Progenitor cell of endocrine pancreas (in vitro differentiated cells): ENCODE measurements at regions not wholly inside any gene's neighbourhood (a gene's known extent, or its start where the extent isn't known, plus 50 kb on each side); places are given as distances from the start of the nearest gene placed in this dataset.

ENCODE experiments used
- DNase-seq: peaks from one replicate; pipeline ENCODE4 v3.0.0; 2021; ENCODE audit warnings: low spot score; ENCODE audit not compliant: unreplicated experiment
- H3K27ac Mint-ChIP-seq: 2 replicates; pipeline ENCODE4 v1.8.0; 2021; ENCODE audit warnings: mild to moderate bottlenecking, moderate library complexity, mixed read lengths
- H3K27me3 Mint-ChIP-seq: 2 replicates; pipeline ENCODE4 v1.8.0; 2021; ENCODE audit warnings: mixed read lengths
- H3K36me3 Mint-ChIP-seq: 2 replicates; pipeline ENCODE4 v1.8.0; 2022; ENCODE audit warnings: mixed read lengths; ENCODE audit not compliant: insufficient read depth
- H3K4me1 Mint-ChIP-seq: 2 replicates; pipeline ENCODE4 v1.8.0; 2021; ENCODE audit warnings: low read depth, mixed read lengths
- H3K4me3 Mint-ChIP-seq: 2 replicates; pipeline ENCODE4 v1.8.0; 2021; ENCODE audit warnings: low read depth, mild to moderate bottlenecking, moderate library complexity, mixed read lengths
- H3K9me3 Mint-ChIP-seq: 2 replicates; pipeline ENCODE4 v1.8.0; 2021; ENCODE audit warnings: low read depth, mixed read lengths
- CTCF ChIP-seq: fragments of 200-600 bp; sonication (generic); IDR thresholded peaks from one replicate; pipeline ENCODE4 v1.5.0; 2021; ENCODE audit warnings: antibody characterized with exemption, mild to moderate bottlenecking; ENCODE audit not compliant: unreplicated experiment

GRCh38 chr20:51077686-51078060 lies 54.8 kb upstream of the KCNG1 start:
- peaks cover 5% of the 10 kb centered on the region for H3K4me1 Mint-ChIP-seq
- H3K4me3 Mint-ChIP-seq: no peak overlapping the region
- H3K27ac Mint-ChIP-seq: no peak overlapping the region
- no peak for DNase-seq
- H3K36me3 Mint-ChIP-seq: no peaks in the 10 kb centered on the region
- H3K27me3 Mint-ChIP-seq: peaks cover 22% of the 10 kb centered on the region
- peaks cover 2% of the 10 kb centered on the region for H3K9me3 Mint-ChIP-seq
- TF ChIP-seq CTCF: no peak

- H3K27ac Mint-ChIP-seq: no peak overlapping the region
- peaks cover 18% of the 10 kb centered on the region for H3K27me3 Mint-ChIP-seq
- TF ChIP-seq CTCF: no peak
- H3K4me3 Mint-ChIP-seq: no peak overlapping the region
- peaks cover 2% of the 10 kb centered on the region for H3K9me3 Mint-ChIP-seq
- H3K4me1 Mint-ChIP-seq: peaks cover 5% of the 10 kb centered on the region
- DNase-seq: no peak
- H3K36me3 Mint-ChIP-seq: no peaks in the 10 kb centered on the region
Observed at GRCh38 chr20:51076786-51077685, 54.1 kb upstream of the KCNG1 start.

GRCh38 chr20:51074062-51074461 lies 51.2 kb upstream of the KCNG1 start:
- no peak for TF ChIP-seq CTCF
- peaks cover 2% of the 10 kb centered on the region for H3K9me3 Mint-ChIP-seq
- H3K4me1 Mint-ChIP-seq: peaks cover 1% of the 10 kb centered on the region
- H3K4me3 Mint-ChIP-seq: no peak overlapping the region
- no peak for DNase-seq
- H3K36me3 Mint-ChIP-seq: no peaks in the 10 kb centered on the region
- no peak overlapping the region for H3K27ac Mint-ChIP-seq
- H3K27me3 Mint-ChIP-seq: peaks cover 21% of the 10 kb centered on the region
